Epidermal melanocyte (primary cell): ENCODE measurements at regions not wholly inside any gene's neighbourhood (a gene's known extent, or its start where the extent isn't known, plus 50 kb on each side); places are given as distances from the start of the nearest gene placed in this dataset.

Experiments used
- DNase-seq: peaks from one replicate; pipeline ENCODE4 v3.0.0; 2011; ENCODE audit warnings: low spot score; ENCODE audit not compliant: insufficient read length

DNA sequence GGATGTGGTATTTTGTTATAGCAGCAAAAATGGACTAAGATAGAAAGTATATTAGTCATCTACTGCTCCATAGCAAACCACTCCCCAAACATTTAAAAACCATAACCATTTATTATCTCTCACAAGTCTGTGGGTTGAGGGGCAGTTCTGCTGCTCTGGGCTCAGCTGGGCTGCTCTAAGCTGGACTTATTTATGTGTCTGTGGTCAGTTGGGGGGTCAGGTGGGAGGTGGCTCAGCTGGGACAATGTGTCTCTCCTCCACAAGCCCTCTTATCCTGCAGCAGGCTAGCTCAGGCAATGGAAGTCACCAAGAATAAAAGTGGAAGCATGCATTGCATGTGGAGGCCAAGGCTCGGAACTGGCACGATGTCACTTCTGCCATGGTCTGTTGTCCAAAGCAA, 226.1 kb upstream of the N4BP1 start:
- no peak for DNase-seq

DNA sequence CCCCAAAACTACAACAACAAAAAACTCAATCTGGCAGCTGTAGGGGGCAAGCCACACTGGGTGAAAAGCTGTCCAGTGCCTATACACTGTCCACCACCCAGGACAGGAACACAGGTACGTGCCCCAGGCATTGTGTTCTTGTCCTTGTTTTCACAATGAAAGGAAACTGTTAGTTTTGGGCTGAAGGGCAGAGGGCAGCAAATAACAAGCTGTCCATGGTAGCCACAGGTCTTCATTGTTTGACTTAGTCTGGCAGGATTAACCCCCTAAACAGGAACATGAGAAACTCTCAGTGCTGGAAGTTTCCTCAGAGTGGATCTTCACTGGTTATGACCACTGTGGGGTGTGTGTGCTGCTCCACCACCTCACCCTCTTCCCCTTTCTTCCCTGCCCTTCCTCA, 224.6 kb upstream of the N4BP1 start:
- DNase-seq: no peak

DNA sequence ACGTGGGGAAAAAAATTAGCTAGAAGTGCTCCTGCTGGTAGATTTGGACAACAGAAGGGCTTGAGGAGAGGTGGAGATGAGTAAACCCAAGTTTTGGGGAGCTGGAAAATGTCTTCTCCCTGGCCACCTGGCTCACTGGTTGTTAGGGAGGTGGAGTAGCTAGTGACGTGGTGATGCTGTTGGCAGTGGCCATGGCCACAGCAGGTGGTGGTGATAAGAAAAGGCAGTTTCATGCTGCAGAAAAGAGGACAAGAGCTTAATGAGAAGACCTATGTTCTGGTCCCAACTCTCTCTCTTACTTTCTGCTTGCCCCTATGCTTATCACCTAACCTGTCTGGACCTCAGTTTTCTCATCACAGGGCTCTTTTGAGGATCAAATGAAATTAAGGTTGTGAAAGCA, 223.5 kb upstream of the N4BP1 start:
- no peak for DNase-seq

DNA sequence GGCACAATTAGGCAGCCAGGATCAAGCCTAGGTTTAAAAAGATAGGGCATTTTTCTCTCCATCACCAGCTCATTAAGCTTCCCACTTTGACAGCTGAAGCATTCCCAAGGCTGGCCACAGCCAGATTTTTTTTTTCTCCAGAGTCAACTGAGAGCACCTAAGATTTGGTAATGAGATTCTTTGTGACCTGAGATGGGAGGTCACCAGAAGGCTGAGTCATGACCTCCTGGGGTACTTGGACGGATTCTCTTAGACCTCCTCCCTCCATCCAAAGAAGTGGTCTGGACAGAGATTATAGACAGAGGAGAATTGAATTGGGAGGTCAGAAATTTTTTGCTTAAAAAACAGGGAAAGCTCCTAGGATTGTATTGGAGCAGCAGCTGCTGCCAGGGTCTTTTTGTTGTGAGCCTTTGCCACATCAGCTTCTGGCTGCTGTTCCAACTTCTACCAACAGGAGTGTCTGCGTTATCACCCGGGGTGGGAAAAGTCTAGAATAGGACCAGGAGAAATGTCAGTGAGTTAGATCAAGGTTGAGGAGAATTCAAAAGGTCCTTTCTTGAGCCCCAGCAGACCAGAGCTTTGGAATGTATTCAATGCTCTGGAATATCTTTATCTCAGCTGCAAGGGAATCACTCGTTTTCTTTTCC, 221.2 kb upstream of the N4BP1 start:
- DNase-seq: no peak

DNA sequence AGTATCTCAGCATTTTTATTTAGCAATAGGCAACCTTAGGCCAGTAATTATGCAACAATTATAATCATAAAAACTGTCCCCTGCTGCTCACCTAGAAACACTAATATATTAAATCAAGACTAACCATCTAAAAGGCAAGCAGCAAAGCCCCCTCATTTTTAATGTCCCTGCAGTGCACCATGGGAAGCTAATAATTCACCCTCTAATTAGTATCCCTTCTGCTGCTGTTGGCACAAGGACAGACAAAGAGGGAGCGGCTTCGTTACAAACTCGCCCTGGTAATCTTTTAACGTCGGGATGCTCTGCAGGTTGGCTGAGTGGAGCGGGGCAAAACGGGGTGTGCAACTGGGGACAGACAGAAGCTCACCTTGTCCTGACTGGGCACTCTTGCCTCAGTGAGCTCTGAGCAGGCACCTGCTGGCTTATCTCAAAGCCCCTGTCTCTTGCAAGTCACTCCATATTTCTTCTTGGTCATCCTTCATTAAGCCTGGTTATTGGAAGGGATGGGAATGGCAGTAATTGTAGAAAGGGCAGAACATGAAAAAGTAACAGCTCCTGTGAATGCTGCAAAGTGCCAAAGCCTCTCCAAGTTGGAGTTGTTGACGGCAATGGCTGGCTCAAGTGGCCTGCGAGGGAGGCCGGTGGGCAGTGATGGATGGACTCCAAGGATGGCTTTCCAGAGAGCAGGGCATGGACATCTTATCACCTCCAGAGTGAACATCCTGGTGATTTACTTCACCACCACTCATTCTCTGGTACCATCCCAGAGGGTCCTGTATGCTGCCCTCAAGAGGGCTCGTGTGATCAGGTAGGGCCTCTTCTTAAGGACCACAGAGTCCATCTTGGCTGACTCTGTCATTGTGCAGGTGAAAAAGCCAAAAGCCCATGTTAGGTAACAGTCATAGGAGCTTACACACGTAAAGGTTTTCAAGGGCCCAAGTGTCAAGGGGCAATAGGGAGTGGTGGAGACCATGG, 219.6 kb upstream of the N4BP1 start:
- no peak for DNase-seq

DNA sequence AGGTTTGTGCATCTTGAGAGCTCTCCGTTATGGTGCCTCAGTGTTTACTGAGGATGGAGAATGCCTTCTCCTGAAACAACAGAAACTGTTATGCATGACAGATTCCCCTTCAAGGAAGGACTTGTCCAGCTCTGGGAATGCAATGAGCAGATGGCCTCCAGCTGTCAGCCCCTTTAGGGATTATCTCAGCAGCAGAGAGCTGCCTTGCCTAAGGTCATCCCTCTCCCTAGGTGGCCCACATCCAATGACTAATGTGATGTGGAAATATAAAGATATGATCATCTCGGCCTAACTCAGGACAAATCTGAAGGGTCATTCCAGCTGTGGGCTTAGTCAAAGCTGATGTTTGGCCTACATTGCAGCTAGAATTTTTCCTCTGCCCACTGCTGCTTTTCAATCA, 214.3 kb upstream of the N4BP1 start:
- DNase-seq: no peak

DNA sequence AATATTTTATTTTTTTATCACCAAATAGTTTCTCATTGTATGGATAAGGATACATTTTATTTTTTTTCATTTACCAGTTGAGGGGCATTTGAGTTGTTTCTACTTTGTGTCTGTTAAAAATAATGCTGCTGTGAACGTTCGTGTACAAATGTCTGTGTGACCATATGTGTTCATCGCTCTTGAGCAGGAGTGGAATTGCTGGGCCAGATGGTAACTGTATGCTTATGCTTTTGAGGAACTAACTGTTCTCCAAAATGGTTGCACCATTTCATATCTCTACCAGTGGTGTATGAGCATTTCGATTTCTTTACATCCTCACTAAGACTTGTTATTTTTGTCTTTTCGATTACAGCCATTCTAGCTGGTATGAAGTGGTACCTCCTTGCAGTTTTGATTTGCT, 212.5 kb upstream of the N4BP1 start:
- DNase-seq: no peak

DNA sequence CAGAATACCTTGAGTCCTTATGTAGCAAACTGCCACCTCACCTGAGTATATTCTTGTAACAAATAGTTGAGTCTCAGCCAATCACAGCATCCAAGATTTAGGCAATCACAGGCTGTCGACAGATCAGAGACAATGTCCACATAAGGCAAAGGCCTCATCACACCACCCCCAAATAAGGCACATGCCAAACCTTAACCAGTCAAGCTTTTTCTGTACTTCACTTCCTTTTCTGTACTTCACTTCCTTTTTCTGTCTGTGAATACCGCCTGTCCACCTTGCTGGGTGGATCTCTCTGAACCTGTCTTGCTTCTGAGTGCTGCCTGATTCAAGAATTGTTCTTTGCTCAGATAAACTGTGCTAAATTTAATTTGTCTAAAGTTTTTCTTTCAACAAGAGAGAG, 210.4 kb upstream of the N4BP1 start:
- no peak for DNase-seq

DNA sequence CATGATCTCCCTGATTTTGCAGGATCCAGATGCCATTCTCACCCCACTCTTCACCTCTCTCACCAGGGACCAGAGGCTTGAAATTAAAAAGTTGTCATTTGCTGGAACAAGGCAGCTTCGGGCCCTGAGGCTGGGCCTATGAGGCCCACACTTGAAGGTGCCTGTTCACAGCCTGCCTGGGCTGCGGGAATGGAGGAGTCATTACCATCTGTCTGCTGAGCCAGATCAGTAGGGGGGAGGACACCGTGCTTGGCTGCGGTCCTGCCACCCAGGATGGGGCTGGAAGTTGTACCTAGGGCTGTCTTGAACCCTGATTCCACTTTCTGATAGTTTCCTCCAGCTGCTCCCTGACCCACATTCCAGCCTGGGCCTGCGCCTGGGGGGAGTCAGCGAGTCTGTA, 208.3 kb upstream of the N4BP1 start:
- no peak for DNase-seq

DNA sequence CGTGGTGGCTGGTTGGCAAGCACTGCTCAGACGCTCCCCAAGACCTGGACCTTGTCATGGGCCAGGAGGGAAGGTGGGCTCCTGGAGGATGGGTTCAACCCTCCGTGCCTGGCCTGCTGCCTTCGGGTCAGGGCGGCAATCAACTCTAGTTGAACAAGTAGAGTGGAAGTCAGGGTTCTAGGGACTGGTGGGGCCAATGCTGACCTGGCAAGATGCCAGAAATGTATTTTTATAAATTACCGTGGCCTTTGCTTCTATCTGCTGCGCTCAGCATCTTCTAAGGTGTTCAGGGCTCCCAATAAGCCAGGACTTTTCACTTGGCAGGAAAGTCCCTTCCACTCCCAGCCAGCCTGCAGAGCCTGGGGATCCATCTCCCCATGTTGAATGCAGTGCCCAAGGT, 207.1 kb upstream of the N4BP1 start:
- DNase-seq: no peak

DNA sequence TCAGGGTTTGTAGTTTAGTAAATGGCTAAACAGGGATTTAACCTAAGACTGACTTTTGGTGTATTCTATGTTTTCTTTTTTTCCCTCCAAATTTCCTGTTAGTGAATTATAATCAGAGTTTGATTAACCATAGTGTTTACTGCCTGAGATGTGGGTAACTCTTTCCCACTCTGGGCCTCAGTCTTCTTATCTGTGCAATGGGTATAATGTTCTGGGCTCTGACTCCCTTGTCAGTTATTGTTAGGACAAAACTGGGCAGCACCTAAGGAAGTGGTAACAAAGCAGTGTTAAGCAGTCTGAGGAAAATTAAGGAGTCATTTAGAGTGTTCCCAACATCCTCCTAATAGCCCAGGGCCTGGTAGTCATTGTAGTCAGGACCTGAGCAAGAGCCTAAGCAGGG, 206.4 kb upstream of the N4BP1 start:
- DNase-seq: no peak

DNA sequence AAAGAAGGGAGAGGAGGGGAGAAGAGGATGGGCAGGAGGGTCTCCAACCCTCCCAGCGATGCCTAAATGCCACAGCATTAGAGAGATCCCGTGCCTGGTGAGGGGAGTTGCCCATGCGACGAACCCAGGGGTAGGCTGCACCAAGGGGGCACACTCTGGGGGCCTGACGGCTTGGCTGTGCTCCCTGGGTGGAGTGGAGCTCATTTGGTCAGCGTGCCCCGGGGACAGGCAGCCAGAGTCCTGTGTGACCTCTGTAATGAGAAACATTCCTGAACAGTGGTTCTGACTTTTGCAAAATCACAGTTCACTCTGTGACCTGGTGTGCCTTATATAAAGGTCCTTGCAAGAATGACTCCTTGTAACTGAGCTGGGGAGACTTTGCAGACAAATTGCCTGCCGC, 205.0 kb upstream of the N4BP1 start:
- DNase-seq: no peak

DNA sequence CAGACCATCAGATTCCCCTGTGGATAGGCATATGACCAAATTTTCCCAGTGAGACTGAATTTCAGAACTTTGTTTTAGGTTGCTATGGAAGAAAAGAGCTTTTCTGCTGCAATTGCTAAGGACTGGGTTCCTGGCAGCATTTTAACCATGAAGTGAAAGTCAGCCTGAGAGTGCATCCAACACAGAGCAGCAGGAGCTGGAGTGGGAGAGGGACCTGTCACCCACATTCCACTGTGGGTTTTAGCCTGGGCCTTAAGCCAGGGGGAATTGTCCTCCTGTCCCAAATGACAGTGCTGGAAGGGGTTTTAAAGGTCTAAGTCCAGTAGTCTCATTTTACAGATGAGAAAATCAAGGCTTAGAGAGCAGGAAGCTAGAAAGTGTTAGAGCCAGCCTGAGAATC, 203.5 kb upstream of the N4BP1 start:
- no peak for DNase-seq

DNA sequence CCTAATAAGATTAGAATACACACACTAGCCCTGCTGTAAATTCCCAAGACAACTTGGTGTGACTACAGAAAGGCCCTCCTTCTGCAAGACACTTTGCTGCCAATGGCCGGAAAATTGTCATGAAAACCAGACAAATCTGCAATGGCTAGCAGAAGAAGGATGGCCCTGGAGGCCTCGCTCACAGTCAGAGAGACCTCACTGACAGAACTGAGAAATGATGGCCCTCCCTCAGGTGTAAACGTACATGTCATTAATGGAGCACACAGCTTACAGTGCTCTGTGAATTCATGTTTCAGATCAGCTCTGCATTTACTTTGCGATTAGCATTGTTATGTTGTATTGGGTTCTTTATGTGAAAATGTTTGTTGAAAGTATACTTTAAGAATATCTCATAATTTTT, 202.9 kb upstream of the N4BP1 start:
- no peak for DNase-seq

DNA sequence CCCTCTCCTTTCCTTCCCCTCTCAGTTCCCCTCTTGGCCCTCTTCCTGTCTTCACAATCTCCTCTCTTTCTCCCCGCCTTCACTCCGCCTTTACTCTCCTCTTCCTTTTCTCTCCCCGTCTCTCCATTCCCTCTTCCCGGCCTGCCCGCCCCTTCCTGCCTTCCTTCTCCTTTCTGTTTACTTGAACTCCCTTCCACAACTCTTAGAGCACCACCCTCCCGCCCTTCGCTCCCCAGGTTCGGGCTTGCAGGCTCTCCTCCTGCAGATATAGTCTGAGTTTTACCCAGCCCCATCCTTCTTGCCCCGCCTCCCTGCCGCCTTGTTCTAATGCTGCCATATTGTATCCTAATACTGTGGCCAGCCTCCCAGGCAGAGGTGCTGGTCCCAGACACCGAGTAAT, 201.5 kb upstream of the N4BP1 start:
- no peak for DNase-seq

DNA sequence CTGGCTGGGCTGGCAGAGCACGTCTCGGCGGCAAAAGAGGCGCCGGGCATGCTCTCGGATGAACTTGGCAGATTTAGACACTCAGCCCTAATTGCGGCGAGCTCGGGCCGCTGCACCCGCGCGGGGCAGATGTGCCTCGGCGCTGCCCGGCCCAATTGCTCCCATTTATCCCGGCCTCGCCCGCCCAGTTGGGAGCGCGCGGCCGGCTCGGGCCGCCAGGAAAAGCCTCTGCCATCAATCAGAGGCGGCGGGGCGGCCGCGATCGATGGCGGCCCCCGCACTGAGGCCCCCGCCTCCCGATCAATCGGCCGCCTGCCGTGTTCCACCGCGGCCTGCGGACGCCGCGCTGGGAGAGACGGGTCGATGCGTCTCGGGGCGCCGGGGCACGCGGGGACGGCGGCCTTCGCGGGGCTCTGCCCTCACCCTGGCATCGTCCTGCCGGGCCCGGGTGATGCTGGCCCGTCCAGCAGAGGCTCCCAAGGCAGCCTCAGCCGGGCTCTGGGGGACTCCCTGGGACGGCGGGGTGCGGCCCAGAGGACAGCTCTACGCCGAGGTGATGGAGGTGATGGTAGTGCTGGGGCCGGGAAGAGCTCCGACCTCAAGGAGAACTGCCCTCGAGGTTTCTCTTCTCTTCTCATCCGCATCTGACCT, 200.9 kb upstream of the N4BP1 start:
- no peak for DNase-seq

DNA sequence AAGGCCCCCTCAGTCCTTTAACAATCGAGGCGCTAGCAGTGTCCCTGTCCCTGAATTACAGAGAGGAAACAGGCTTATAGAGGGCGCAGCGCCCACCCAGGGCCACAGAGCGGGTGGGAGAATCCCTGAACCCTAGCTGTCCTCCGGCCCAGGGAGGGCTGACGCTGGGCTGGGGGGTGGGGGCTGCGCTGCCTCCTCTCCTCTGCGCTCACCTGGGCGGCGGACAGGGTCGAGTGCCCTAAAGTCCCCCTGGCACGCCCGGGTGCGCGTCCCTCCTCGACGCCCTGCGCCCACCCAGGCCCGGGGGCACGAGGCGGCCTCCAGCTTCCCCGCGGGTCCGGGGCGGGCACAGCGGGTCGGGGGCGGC, 200.4 kb upstream of the N4BP1 start:
- no peak for DNase-seq

DNA sequence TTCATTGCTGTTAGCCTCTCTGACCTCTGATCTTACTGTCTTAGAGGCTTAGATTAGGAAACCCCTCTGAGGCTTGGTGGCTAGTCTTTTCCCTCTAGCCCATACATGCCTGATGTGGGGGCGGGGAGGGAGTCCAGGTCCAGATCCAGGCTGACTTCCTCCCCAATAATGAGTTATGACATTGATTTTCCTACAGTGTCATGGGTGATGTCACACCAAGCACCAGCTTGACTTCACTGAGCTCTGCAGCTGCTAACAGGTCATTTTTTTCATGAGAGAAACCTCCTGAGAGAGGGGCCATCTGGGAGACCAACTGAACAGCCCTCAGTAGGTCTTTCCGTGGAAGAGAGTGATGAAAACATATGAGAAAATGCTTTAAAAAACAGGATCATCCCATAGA, 180.2 kb upstream of the N4BP1 start:
- no peak for DNase-seq

DNA sequence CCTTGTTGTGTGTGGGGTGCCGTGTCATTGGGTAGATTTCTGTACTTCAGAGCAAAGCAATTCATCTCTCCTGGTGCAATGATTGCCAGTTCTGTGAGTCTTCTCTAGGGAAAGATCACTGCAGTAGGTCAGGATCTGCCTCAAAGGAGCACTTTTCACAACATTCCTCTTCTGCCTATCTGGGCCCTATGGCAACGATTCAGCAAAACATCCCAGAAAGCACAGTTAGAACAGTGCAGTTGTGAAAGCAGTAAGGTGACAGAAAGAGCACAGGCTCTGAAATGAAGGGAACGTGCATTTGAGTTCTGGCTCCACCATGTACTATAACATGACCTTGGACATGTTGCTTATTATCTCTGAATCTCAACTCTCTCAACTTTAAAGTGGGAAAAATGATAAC, 178.5 kb upstream of the N4BP1 start:
- DNase-seq: no peak

DNA sequence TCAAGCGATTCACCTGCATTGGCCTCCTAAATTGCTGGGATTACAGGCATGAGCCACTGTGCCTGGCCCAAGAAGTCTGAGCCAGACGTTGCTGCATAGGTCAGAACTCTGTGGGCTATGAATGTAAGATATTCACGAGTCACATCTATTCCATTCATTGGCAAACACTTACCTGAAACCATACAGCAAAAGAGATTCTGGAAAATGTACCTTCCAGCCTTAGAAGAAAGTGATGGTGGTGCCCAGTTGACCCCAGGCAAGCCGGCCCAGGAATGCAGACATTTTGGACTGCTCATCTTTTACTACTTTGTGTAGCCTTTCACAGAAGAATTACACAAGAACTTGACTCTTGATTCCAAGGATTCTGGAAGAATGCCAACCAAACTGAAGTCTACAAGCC, 135.6 kb upstream of the N4BP1 start:
- DNase-seq: no peak

DNA sequence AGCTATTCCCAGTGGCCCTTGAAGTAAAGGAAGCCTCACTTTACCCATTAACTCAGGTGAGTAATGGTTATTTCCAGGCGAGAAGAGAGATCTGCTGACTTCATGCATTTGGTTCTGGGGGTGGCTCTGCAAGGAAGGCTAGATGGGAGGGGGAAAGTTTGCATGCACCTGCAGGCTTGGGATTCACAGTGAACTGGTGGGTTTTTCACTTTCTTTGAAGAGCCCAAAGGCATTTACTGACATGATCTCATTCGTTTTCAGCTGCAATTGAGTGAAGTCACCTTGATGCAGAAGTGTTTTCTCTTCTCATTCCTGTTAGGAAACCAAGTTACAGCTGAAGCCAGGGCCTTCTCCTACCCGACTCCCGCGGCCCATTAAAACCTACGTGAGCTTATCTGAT, 131.0 kb upstream of the N4BP1 start:
- no peak for DNase-seq

DNA sequence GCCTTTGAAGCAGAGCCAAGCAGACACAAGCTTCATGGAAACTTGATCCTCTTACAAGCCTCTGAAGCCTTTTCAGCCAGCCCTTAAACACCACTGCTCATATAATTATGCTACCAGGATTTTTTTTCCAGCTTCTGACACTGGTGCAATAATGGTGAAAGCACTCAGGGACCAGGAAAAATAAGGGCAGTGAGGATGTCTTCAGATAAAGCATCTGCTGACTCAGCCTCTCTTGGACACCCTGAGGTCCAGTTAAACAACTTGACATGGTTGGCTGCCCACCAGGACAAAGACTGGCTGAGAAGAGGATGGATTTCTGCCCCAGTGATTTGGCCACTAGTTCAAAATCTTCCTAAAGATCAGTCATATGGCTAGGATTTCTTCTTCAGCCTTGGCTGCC, 124.2 kb upstream of the N4BP1 start:
- DNase-seq: no peak

DNA sequence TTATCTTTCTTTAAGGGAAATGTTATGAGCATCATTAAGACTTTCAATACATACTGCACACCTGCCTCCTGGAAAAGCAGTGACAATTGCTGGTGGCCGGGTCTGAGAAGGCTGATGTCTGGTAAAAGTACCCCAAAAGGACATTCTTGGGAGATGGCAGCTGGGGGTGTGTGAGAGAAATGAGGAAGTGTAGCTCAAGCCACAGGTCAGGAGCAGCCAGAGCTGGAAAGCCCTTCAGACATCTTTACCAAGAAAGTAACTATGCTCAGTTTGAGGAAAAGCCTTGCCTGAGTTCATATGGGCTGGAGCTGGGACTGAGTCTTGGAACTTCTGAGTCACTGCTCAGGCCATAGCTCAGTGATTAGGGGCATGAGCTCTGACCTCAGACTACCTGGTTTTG, 94.7 kb upstream of the N4BP1 start:
- DNase-seq: no peak
